Progenitor cell of endocrine pancreas (in vitro differentiated cells): ENCODE measurements at regions not wholly inside any gene's neighbourhood (a gene's known extent, or its start where the extent isn't known, plus 50 kb on each side); places are given as distances from the start of the nearest gene placed in this dataset.

Experiments used
- DNase-seq: peaks from one replicate; pipeline ENCODE4 v3.0.0; 2021; ENCODE audit warnings: low spot score; ENCODE audit not compliant: unreplicated experiment
- H3K27ac Mint-ChIP-seq: 2 replicates; pipeline ENCODE4 v1.8.0; 2021; ENCODE audit warnings: mild to moderate bottlenecking, moderate library complexity, mixed read lengths
- H3K27me3 Mint-ChIP-seq: 2 replicates; pipeline ENCODE4 v1.8.0; 2021; ENCODE audit warnings: mixed read lengths
- H3K36me3 Mint-ChIP-seq: 2 replicates; pipeline ENCODE4 v1.8.0; 2022; ENCODE audit warnings: mixed read lengths; ENCODE audit not compliant: insufficient read depth
- H3K4me1 Mint-ChIP-seq: 2 replicates; pipeline ENCODE4 v1.8.0; 2021; ENCODE audit warnings: low read depth, mixed read lengths
- H3K4me3 Mint-ChIP-seq: 2 replicates; pipeline ENCODE4 v1.8.0; 2021; ENCODE audit warnings: low read depth, mild to moderate bottlenecking, moderate library complexity, mixed read lengths
- H3K9me3 Mint-ChIP-seq: 2 replicates; pipeline ENCODE4 v1.8.0; 2021; ENCODE audit warnings: low read depth, mixed read lengths
- TF ChIP-seq, protein P1 (sequence below): fragments of 200-600 bp; sonication (generic); IDR thresholded peaks from one replicate; pipeline ENCODE4 v1.5.0; 2021; ENCODE audit warnings: antibody characterized with exemption, mild to moderate bottlenecking; ENCODE audit not compliant: unreplicated experiment

DNA sequence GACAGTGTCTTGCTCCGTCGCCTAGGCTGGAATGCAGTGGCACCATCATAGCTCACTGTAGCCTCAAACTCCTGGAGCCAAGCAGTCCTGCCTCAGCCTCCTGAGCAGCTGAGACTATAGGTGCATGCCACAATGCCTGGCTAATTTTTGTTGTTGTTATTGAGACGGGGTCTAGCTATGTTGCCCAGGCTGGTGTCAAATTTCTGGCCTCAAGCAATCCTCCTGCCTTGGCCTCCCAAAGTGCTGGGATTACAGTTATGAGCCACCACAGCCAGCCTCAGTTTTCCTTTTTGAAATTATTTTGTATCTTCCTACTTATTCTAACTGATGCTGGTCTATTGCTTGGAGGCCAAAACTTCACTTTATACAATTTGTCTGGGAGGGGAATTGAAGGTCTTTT is 436.1 kb downstream of the UTRN start:
- TF ChIP-seq, protein P1, sequence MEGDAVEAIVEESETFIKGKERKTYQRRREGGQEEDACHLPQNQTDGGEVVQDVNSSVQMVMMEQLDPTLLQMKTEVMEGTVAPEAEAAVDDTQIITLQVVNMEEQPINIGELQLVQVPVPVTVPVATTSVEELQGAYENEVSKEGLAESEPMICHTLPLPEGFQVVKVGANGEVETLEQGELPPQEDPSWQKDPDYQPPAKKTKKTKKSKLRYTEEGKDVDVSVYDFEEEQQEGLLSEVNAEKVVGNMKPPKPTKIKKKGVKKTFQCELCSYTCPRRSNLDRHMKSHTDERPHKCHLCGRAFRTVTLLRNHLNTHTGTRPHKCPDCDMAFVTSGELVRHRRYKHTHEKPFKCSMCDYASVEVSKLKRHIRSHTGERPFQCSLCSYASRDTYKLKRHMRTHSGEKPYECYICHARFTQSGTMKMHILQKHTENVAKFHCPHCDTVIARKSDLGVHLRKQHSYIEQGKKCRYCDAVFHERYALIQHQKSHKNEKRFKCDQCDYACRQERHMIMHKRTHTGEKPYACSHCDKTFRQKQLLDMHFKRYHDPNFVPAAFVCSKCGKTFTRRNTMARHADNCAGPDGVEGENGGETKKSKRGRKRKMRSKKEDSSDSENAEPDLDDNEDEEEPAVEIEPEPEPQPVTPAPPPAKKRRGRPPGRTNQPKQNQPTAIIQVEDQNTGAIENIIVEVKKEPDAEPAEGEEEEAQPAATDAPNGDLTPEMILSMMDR: no peak
- Mint-ChIP-seq H3K27me3 (no peaks in the 10 kb centered on the region), H3K36me3 (peaks cover 21% of the 10 kb centered on the region), H3K4me3 (no peak overlapping the region), H3K9me3 (no peaks in the 10 kb centered on the region), H3K27ac (peak overlapping the region; percentile 85), H3K4me1 (peaks cover 6% of the 10 kb centered on the region)
- DNase-seq: no peak

DNA sequence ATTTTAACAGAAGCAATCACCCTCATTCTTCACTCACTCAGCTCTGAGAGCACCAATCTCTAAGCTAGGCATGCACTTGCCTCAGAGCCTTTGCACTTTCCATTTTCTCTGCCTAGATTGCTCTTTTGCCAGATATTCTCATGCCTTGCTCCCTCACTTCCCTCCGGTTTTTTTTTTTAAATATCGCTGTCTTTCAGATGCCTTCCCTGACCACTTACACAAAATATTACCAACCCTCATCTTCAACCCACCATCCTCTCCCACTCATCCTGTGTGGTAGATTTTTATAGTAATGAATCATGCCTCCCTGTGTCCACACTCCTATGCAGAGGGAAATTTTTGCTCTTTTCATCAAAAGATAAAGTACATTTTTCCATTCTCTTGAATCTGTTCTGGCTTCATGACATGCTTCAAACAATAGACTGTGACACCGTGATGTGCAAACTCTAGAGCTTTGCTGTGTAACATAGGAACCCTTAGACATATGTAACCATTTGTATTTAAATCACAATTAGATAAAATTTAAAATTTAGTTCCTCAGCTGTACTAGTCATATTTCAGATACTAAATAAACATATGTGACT is 437.1 kb downstream of the UTRN start:
- no peaks in the 10 kb centered on the region for H3K27me3 Mint-ChIP-seq

GRCh38 chr6:144722925-144723324 is 437.8 kb downstream of the UTRN start:
- no peak overlapping the region for H3K4me3 Mint-ChIP-seq
- H3K9me3 Mint-ChIP-seq: no peaks in the 10 kb centered on the region
- H3K36me3 Mint-ChIP-seq: peaks cover 21% of the 10 kb centered on the region
- peaks cover 10% of the 10 kb centered on the region for H3K4me1 Mint-ChIP-seq
- H3K27me3 Mint-ChIP-seq: no peaks in the 10 kb centered on the region
- TF ChIP-seq, protein P1: no peak
- H3K27ac Mint-ChIP-seq: no peak overlapping the region
- no peak for DNase-seq

More for the DNA sequence above, 437.1 kb downstream of the UTRN start:
- DNase-seq: no peak
- Mint-ChIP-seq H3K27ac (peak overlapping the region; percentile 41), H3K36me3 (peaks cover 23% of the 10 kb centered on the region), H3K4me1 (peaks cover 10% of the 10 kb centered on the region), H3K9me3 (no peaks in the 10 kb centered on the region), H3K4me3 (no peak overlapping the region)
- TF ChIP-seq, protein P1: no peak

- Mint-ChIP-seq H3K9me3 (no peaks in the 10 kb centered on the region), H3K36me3 (peaks cover 21% of the 10 kb centered on the region), H3K4me3 (no peak overlapping the region), H3K27me3 (no peaks in the 10 kb centered on the region), H3K27ac (no peak overlapping the region), H3K4me1 (peaks cover 10% of the 10 kb centered on the region)
- TF ChIP-seq, protein P1: no peak
- no peak for DNase-seq
Observed at GRCh38 chr6:144723431-144723830, 438.3 kb downstream of the UTRN start.

- TF ChIP-seq, protein P1: no peak
- Mint-ChIP-seq H3K4me3 (no peak overlapping the region), H3K4me1 (peaks cover 19% of the 10 kb centered on the region), H3K27me3 (no peaks in the 10 kb centered on the region), H3K36me3 (peaks cover 18% of the 10 kb centered on the region), H3K27ac (no peak overlapping the region), H3K9me3 (no peaks in the 10 kb centered on the region)
- no peak for DNase-seq
Observed at GRCh38 chr6:144724818-144725217, 439.7 kb downstream of the UTRN start.
